GM12891 (cell line): ENCODE measurements at regions not wholly inside any gene's neighbourhood (a gene's known extent, or its start where the extent isn't known, plus 50 kb on each side); places are given as distances from the start of the nearest gene placed in this dataset.

Source experiments
- POLR2A ChIP-seq: IDR thresholded peaks from 2 replicates; pipeline ENCODE4 v1.6.1; 2011; ENCODE audit warnings: low read depth, low read length, control low read depth
- POLR2AphosphoS5 ChIP-seq: IDR thresholded peaks from 2 replicates; pipeline ENCODE4 v1.6.1; 2011; ENCODE audit warnings: low read depth, low read length, control low read depth
- SPI1 ChIP-seq: IDR thresholded peaks from 2 replicates; pipeline ENCODE4 v1.6.1; 2011; ENCODE audit warnings: low read depth, low read length, control low read depth
- TAF1 ChIP-seq: IDR thresholded peaks from 2 replicates; pipeline ENCODE4 v1.6.1; 2011; ENCODE audit warnings: low read depth, low read length, control low read depth

DNA sequence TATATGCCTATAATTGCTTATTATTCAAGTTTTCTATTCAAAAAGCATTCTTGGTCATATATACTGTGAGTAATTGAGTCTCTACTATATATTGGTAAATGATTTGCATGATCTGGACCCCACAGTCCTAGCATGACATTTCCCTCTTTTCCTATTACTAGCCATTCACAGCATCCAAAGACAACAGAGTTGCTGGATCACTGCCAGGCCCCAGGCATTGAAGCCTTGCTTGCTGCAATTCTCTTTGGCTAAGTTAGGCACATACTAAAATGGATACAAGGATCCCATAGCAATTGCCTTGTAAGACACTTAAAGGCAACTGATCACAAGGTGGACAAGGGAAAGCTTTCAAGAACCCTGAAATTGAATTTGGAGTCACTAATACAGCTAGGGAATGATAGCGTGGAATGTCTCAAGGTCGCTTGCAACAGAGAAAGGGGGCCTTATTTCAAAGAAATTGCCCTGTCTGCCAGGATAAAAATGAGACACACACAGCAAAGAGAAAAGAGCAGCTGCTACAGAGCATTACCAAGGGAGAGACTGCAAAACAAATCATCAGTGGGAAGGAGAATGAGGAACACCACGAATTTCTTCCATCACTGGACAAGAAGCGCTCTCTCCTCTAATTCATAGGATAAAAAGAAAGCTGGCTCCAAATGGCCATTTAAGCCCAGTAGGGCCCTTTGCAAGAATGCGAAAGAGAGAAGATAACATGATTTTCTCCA, 77.1 kb upstream of the EPHA4 start:
- TF ChIP-seq POLR2AphosphoS5, result no peak
- TF ChIP-seq TAF1, result no peak
- TF ChIP-seq POLR2A, result no peak
- no peak for TF ChIP-seq SPI1
